ENCODE measurements at regions not wholly inside any gene's neighbourhood (a gene's known extent, or its start where the extent isn't known, plus 50 kb on each side); places are given as distances from the start of the nearest gene placed in this dataset.
"Not testable (repeated sequence)": the region's sequence is repeated elsewhere in the genome, so short reads cannot be mapped to it uniquely, and the experiment has no call there.

DNA sequence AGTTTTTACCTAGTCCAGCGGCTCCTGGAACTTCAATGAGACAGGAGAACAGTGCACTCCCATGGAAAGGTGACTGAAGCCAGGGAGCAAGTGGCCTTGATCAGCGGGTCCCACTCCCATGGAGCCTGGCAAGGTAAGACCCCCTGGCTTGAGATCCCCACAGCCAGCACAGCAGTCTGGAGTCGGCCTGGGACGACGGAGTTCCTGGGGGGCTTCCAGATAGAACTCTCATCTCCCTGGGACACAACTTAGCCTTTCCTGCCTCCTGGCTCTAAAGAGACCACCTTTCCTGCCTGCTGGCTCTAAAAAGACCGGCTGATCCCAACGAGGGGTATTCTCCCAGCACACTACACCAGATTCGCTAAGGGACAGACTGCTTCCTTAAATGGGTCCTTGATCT lies 1279.0 kb upstream of the GOT2 start:
- no peak for DNase-seq

DNA sequence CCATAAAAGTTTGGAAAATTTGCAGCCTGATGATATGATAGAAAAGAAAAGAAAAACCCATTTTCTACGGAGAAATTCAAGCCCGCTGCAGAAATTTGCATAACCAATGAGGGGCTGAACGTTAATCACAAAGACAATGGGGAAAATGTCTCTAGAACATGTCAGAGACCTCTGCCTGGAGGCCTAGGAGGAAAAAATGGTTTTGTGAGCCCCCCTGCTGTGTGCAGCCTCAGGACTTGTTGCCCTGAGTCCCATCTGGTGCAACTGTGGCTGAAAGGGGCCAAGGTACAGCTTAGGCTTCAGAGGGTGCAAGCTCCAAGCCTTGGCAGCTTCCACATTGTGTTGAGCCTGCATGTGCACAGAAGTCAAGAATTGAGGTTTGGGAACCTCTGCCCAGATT lies 1267.4 kb upstream of the GOT2 start:
- no peak for DNase-seq

DNA sequence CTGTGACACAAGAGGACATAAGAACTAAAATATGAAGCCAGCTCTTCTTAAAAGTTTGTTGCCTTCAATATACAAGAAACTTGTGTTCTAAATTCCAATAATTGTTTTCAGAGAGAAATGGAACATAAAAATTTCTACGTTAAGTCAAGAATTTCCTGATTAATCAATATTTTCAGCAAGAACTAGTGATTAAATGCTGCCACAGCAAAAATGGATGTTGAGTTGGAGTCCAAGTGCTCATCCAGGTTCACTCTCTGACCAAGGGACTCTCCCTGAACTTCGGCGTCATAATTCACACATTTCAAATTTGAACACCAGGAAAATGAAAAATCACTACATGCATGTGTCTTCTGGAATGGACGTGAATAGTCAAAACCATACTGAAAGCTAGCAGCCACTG lies 1263.6 kb upstream of the GOT2 start:
- DNase-seq = no peak

DNA sequence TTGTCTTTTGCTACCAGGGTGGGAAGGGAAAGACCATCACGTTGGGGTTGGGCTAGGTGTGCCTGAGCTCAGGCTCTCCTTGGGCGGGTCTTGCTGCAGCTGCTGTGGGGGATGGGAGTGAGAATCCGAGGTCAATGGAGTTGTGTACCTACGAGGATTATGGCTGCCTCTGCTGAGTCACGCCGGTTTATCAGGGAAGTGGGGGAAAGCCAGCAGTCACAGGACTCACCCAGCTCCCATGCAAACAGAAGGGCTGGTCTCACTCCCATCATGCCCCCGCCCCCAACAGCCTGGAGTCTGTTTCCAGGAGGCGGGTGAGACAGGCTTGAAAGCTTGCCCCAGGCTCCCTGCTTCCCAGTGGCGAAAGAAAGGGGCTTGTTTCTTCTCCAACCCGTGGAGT lies 1259.0 kb upstream of the GOT2 start:
- no peak for DNase-seq

DNA sequence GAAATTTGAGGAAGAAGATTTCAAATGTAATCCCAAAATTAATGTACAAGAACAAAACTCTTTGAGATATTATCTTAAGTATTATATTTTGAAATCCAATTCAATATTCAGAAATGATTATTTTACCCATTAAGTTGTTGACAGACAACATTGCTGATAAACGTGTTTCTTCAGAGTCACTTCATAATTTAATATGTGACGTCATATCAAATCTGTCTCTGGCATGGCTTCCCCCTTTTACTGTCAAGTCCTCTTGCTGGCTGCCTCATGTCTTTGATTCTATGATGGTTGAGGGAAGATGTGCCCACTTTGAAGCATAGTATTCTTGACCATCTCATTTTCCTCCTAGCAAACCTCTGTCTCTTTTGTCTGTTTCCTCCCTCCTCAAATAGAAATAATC lies 1257.1 kb upstream of the GOT2 start:
- DNase-seq = no peak

DNA sequence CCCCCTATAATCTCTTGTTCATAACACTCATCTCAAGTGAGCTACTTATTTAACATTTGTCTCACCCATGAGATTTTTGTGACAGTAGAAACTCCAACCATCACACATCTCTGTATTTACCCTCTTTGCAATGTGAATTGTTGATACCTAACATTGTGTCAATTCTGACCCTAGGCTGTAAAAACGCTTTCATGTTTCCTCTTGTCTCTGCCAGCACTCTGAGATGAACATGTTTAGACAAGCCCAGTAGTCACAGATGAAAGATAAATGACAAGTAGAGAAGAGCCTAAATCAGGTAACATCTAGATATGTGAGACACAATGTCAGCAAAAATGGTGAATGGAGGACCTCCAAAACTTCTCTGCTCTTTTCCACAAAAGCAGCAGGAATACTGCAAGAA lies 1254.5 kb upstream of the GOT2 start:
- no peak for DNase-seq

DNA sequence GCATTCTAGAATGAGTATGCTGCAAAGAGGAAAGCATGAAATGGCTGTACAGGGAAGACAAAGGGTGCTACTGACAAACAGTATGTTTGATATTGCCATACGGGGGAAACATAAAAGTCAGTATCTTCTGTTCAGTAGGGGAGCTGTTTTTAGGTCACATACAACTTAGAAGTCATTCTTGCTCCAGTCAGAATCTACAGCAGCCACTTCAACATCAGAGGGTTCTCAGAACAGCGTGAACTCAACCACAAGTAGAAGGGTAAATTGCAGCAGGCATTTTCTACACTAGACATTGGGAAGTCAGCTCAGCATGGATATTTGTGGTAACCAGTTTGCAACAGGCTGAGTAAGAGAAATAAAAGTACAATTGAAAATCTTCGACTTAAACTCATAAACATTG lies 1241.8 kb upstream of the GOT2 start:
- DNase-seq = no peak

DNA sequence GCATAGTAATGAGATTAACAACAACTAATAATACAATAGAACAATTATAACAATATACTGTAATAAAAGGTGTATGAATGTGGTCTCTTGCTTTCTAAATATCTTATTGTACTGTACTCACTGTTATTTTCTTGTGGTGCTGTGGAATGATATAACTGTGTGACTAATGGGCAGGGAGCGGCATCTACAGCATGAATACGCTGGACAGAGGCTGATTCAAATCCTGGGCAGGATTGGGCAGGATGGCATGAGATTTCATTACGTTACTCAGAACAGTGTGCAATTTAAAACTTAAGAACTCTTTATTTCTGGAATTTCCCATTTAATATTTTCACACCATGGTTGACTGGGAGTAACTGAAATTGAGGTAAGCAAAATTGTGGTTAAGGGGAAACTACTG lies 1239.8 kb upstream of the GOT2 start:
- no peak for DNase-seq

DNA sequence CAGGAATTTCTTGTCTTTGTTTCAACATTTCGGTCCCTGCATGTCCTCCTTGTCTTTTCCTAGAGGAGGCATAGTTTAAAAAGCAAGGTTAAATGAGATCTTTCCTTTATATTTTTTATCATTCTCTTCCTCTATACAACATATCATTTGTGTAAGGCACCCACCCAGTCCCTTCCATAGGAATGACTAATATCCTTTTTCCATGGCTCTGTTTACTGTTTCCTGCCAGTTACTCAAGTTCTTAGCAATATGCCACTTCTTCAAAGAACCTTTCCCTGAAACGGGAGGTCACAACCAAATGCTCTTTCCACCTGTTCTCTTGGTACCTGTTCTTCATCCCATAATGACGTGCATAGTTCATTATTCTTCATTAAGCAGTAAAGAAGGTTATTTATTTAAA lies 1237.1 kb upstream of the GOT2 start:
- DNase-seq = no peak

DNA sequence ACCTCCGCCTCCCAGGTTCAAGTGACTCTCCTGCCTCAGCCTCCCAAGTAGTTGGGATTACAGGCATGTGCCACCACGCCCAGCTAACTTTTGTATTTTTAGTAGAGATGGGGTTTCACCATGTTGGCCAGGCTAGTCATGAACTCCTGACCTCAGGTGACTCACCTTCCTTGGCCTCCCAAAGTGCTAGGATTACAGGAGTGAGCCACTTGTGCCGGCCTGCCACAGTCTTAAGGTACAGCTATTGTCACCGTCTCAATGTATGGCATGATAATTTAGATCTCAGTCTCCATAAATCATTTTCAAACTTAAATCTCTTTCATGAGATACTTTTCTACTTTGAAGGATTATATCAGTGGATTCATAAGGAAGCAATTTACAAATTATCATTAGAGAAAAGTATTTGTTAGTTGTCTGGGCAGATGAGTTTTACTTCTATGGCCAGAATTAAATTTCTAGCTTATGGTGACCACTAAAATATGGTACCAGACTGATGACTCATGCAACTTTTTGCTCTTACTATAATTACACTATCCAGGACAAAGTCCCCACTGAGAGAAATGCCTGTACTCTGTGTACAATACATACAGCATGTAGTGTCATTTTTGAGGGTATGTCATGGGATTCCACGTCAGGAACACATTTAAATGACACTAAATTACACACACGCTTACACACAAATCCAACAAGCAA lies 1230.3 kb upstream of the GOT2 start:
- no peak for DNase-seq

DNA sequence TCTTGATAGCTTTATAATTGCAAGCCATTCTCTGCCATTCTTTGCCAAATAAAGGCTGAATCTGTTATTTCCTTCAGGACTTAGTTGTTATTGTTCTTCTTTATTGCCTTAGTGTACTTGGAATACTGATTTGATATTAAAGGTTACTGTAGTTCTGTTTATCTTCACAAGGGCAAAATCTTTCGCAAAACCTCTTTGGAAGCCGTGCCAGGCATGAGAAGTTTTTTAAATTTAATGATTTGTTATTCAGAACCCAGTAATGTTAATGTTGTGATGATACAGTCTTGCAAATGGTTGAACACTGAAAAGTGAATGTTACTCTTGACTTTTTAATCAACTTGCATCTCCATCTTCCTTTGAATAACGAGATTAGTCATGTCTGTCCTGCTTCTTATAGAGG lies 1225.2 kb upstream of the GOT2 start:
- peak; percentile 47 to 57 for DNase-seq

DNA sequence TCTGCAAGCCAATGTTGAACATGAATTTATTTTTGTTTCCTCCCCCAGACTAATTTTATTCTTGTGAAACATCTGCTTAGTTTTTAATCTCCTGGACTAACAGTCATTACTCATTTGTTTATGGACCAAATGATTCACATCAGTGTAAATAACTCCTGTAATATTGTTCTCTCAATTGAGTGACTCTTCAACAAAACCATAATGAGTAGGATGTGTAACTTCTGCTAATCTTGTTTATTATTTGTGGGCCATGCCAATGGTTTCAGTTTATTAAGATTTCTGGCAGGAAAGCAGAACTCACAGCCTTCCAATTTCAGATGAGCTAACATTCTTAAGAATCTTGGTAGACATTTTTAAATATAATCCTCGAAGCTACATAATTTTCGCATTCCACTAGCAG lies 1216.3 kb upstream of the GOT2 start:
- DNase-seq = peak; percentile 33 to 36

DNA sequence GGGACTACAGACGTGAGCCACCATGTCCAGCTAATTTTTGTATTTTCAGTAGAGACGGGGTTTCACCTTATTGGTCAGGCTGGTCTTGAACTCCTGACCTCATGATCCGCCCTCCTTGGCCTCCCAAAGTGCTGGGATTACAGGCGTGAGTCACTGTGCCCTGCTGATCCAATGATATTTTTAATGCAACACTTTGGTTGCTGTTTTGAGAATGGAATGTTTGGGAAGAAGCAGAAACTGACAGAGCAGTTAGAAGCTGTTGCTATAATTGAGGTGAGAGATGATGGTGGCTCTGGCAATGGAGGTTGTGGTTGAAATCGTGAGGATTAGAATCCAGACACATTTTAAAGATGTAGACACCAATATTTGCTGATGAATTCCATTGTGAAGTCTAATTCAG lies 1209.9 kb upstream of the GOT2 start:
- not testable (repeated sequence) for DNase-seq

DNA sequence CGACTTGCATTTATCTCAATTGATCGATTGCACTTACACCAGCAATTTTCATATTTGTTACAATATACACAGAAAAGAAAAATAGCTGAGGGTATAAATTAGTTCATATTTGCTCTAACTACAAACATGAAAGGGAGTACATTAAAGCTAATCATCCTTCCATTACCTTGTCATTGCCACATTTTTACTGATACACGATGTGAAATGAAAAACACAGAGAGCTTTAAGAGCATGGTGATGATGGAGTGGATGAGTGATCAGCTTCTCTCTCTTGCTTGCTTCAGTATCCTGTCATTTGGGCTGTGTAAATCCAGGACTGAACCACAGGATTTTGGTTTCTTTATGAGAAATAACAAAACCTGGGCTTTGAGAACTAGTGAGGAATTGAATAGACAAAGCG lies 1207.5 kb upstream of the GOT2 start:
- no peak for DNase-seq

DNA sequence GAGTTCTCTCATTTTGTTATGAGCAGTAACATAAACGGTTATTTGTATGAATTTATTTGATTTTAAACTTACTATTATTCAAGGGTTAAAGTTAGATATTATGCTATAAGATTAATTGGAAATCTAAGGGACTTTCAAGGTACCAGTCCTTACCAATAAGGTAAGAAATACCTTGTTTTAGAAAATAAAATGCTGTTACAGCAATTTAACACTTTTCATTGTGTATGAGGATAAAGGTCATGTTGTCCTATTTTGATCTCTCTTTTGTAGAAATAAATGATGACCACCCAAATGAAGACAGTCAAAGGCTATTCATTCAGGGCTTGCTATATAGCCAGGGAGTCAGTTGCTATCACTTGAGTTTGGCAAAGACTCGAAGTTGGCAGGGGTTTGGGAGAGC lies 1185.9 kb upstream of the GOT2 start:
- DNase-seq = no peak

DNA sequence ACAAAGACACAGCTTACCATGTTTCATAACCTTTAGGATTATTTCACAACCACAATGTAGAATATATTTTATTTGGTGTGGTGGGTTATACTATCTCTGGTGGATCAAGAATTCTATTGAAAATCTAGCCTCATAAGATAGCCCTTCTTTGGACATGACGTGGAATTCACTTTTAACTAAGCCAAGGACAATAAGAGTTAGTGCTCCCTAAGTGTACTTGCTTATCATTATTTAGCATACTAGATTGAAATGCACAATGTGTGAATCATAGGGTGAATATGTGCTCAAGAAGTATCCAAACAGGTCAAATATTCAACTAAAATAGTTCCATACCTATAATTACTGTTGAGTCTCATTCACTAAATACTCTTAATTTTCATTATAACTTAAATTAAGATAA lies 1179.5 kb upstream of the GOT2 start:
- DNase-seq = no peak

DNA sequence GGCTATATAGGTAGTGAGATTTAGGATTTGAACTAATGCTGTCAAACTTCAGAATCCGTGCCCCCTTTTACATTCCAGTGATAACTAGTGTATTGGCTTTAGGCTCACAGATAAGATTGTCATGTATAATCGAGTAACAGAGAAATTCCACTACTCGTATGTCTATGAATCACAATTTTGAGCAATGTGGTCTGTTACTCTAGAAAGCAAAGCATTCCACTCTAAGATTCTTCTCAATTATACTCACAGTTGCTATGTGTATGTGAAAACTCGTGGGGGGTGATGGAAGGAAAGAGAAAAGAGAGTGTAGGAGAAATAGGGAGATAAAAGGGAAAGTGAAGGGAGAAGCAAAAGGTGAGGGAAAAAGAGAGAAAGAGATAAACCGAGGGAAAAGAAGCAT lies 1175.1 kb upstream of the GOT2 start:
- DNase-seq = no peak

DNA sequence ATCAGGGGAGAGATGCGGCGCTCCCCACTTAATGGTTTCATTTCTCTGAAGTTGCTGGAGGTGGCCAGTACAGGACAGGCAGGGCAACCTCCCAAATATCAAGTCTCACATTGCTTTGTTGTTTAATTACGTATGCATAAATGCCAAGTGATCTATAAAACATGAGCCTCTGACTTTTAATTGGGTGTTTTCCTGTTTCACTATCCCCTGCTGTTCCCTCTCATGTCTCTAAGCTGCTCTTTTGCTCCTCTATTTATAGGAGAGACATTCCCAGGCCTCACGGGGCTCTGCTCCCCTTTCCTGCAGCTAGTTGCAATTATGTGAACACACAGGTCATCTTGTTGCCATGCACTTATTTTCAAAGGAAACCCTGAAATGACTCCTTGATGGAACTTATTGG lies 1173.5 kb upstream of the GOT2 start:
- no peak for DNase-seq

DNA sequence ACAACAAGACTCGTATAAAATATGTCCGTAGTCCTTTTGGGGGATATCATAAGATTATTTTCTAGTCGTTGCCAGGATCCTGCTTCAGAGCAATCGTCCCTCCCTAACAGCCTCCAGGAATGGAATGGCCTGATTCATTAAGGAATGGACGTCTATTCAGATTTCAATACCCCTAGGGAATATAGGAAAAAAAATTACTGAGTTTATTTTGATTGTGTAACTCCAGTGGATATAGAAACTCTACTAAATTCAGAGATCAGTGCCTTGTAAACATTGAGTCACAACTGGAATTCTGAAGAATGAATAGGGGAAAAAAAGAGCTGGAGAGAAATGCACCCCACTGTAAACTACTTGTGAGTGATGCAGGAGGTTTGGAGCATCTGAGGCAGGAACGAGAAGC lies 1171.5 kb upstream of the GOT2 start:
- no peak for DNase-seq

DNA sequence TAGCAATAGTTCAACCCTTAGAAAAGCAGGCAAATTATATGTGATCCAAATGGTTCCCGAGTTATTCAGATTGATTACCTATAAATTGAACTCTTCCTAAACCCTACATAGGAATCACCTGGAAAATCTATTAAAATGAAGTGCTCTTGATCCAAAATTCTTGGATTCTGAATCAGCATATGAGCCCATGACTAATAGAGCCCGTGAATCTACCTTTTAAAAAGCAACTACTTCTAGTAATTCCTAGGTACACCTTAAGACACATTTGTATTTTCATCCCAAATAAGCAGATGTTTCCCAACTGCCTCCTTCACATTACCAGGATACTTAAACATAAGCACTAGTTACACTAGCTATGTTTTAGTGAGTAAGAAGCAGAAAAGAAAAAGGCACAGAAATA lies 1171.0 kb upstream of the GOT2 start:
- DNase-seq = no peak

DNA sequence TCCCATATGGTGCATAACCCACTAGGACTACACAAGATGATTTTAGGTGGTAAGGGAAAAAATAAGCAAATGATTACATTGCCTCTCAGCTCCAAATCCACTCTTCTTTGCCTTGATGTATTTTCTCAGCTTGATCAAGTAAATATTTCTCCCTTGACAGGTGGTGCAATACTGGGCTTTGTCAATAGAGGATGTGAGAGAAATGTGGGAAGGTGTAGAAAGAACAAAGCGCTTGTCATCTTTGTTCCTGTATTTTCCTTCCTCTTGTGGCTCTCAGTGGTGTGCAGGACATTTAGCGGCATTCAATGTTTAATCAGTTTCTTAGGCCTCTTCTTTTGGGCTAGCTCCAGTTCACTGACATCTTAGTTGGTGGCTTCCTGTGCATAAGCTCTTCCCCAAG lies 1165.8 kb upstream of the GOT2 start:
- no peak for DNase-seq

DNA sequence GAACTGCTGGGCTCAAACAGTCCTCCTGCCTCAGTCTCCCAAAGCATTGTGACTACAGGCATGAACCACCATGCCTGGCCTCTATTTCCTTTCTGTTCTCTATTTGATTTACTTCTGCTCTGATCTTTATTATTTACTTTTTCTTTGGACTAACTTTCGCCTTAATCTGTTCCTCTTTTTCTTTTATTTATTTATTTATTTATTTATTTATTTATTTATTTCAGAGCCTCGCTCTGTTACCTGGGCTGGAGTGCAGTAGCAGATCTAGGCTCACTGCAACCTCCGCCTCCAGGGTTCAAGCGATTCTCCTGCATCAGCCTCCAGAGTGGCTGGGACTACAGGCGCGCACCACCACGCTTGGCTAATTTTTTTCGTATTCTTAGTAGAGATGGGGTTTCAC lies 1158.3 kb upstream of the GOT2 start:
- no peak for DNase-seq

DNA sequence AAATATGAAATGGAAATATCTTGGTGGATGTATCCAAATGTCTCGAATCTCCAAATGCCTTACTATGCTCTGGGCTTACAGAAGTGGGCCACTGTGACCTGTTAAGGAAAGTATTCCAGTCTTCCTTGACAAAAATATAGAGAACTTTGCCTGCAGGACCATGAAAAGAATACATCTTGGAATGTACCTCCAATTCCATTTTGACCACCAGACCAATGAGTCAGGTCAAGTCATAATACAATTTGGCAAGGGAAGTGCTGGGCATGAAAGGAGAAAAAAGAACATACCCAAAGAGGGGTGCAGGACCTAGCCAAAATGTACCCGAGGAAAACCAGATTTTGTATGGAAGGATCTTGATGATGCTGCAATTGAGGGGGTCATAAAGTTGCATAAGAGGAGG lies 1153.7 kb upstream of the GOT2 start:
- no peak for DNase-seq

DNA sequence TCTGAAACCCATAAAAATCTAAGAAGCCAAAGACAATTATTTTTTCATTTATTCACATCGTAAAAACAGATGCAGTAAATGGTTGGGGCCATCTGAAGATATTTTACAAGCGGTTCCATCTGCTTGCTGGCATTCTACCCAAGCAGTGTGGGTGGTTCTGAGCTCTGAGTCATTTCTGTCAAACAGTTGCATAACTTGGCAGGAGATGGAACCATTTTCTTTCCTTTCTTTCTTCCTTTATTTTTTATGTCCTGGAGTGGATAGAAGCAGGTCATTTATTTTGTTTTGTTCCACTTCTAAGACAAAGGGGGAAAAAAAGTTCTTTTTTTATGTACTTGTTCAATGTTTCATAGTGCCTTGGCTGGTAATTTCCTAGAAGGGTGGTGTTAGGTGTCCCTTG lies 1151.9 kb upstream of the GOT2 start:
- DNase-seq = peak; percentile 78

DNA sequence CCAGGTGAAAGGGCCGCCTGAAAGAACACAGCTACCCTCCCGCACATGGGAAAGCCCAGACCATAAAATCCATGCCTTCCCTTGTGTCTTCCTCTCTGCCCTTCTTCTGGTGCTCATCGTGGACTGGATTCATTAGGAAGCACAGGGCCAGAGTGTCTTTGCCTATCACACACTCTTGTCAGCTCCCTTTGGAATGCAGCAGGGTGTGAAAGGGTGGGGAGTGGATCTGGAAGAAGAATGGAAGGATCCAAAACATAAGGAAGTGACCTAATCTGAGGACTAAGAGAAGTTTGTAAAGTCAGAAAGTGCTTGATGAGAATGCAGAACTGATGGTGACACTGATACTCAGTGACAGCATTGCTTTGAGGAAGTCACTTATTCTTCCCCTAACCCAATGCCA lies 1147.3 kb upstream of the GOT2 start:
- no peak for DNase-seq
